DMS53 treated with DMSO at 0.1 percent for 48 hours (cell line): ENCODE measurements at regions not wholly inside any gene's neighbourhood (a gene's known extent, or its start where the extent isn't known, plus 50 kb on each side); places are given as distances from the start of the nearest gene placed in this dataset.
"Not testable (repeated sequence)": the region's sequence is repeated elsewhere in the genome, so short reads cannot be mapped to it uniquely, and the experiment has no call there.

Source experiments
- DNase-seq: peaks from one replicate; lab custom pipeline; 2025; ENCODE audit not compliant: unreplicated experiment; lab: John Stamatoyannopoulos, UW

GRCh38 chr13:18995259-18995873, 186.3 kb downstream of the TUBA3C start:
- no peak for DNase-seq

DNA sequence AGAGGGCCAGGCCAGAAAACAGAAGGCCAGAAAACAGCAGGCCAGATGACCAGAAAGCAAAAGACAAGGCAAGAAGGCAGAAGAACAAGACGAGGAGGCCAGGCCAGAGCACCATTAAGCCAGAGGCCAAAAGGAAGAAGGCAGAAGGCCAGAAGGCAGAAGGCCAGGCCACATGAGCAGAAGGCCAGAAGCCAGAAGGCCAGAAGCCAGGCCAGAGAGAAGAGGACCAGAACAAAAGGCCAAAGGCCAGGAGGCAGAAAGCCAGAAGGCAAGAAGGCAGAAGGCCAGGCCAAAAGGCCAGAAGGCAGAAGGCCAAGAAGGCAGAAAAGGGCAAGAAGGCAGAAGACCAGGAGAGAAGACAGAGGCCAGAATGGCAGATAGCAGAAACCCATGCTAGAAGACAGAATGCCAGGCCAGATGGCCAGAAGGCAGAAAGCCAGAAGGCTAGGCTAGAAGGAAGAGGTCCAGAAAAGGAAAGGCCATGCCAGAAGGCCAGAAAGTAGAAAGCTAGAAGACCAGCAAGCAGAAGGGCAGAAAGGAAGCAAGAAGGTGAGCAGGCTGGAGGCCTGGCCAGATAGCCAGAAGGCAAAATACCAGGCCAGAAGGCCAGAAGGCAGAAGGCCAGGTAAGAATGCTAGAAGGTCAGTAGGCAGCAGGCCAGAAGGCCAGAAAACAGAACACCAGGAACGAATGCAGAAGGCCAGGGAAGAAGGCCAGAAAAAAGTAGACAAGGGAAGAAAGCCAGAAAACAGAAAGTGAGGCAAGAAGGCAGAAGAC, 187.6 kb downstream of the TUBA3C start:
- DNase-seq = no peak

DNA sequence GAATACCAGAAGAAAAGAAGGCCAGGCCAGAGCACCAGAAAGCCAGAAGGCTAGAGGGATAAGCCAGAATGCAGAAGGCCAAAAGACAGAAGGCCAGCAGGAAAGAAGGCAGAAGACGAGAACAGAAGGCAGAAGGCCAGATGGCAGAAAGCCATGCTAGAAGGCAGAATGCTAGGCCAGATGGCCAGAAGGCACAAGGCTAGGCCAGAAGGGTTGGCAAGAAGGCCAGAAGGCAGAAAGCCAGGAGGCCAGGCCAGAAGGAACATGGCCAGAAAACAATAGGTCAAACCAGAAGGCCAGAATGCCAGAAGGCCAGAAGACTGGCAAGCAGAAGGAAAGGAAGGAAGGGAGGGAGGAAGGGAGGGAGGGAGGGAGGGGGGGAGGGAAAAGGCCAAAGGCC, 188.8 kb downstream of the TUBA3C start:
- no peak for DNase-seq

GRCh38 chr13:18991060-18991459, 190.6 kb downstream of the TUBA3C start:
- DNase-seq = no peak

- no peak for DNase-seq
These were observed 203.2 kb downstream of the TUBA3C start for GRCh38 chr13:18978447-18978846.

- DNase-seq = no peak
These were observed 203.8 kb downstream of the TUBA3C start for GRCh38 chr13:18977857-18978256.

- DNase-seq = no peak
These were observed 209.9 kb downstream of the TUBA3C start for GRCh38 chr13:18971576-18972219.

GRCh38 chr13:18965347-18965855, 216.2 kb downstream of the TUBA3C start:
- no peak for DNase-seq

DNA sequence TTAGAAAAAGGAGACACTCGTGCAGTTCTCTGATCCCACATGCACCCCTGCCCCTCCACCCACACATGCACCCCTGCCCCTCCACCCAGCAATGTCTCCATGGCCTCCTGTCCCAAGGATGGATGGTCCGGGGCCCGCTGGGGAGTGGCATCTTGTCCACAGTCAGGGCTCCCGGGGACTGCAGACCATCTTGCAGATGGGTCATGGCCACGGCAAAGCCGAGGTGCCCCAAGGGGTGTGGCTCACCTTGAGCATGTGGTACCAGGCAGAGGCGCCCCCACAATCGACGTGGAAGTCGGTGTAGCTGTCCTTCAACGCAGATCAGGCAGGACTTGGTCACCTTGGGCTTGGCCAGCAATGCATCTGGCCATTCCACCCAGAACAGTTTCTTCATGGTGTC, 216.7 kb downstream of the TUBA3C start:
- no peak for DNase-seq

- not testable (repeated sequence) for DNase-seq
These were observed 217.9 kb downstream of the TUBA3C start for GRCh38 chr13:18963684-18964083.

GRCh38 chr13:18962168-18962734, 219.4 kb downstream of the TUBA3C start:
- DNase-seq = no peak

DNA sequence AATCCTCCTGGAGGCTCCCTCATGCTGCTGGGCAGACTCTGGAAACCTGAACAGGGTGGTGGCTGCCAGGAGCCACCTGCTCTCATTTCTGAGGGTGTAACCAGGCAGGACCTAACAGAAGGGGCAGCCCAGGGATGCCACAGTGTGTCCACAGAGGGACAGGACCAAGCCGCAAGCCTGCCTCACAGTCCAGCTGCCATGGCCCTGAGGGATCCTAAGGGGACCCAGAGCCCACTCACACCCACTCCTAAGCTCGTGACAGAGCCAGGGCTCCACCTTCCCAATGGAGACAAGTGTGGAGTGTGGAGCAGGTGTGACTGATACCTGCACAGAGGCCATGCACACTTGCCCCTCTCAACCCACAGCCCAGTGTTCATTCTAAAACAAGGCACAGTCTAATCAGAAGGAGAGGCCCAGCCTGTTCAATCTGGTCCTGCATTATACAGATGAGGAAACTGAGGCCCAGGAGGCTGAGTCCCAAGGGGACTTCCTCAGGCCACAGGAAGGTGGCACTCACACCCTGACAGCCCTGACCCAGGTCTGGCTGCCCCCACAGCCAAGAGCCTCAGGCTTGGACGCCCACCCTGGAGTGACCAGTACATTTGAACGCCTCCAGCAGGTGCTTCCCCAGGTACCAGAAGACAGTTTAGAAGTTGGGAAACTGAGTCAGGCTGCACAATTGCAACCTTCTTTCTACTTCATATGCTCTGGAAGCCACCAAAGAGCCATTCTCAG, 220.1 kb downstream of the TUBA3C start:
- no peak for DNase-seq

- no peak for DNase-seq
These were observed 220.9 kb downstream of the TUBA3C start for GRCh38 chr13:18960637-18961227.

GRCh38 chr13:18959996-18960395, 221.6 kb downstream of the TUBA3C start:
- no peak for DNase-seq

DNA sequence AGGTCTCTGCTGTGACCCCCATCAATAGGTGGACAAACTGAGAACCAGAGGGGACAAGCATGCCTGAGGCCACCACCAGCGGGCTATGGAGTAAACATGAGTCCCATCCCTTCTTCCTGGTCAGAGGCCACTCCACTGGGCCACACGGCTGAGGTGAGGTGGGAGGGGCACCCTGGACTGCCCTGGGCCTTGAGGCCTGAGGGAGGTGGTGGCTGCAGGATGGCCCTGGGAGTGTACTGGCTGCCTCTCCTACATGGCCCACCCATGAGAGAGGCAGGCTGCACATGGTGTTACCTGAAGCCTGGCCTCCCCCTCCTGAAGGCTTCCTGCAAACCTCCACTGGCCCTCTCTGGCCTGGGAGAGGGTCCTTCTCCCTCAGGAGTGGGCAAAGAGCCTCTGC, 222.4 kb downstream of the TUBA3C start:
- no peak for DNase-seq

- no peak for DNase-seq
These were observed 225.0 kb downstream of the TUBA3C start for GRCh38 chr13:18956473-18957078.

GRCh38 chr13:18954254-18954653, 227.4 kb downstream of the TUBA3C start:
- DNase-seq = no peak

- DNase-seq = no peak
These were observed 228.3 kb downstream of the TUBA3C start for GRCh38 chr13:18953139-18953930.

GRCh38 chr13:18952225-18953016, 229.2 kb downstream of the TUBA3C start:
- no peak for DNase-seq
